ENCODE measurements at regions not wholly inside any gene's neighbourhood (a gene's known extent, or its start where the extent isn't known, plus 50 kb on each side); places are given as distances from the start of the nearest gene placed in this dataset.

DNA sequence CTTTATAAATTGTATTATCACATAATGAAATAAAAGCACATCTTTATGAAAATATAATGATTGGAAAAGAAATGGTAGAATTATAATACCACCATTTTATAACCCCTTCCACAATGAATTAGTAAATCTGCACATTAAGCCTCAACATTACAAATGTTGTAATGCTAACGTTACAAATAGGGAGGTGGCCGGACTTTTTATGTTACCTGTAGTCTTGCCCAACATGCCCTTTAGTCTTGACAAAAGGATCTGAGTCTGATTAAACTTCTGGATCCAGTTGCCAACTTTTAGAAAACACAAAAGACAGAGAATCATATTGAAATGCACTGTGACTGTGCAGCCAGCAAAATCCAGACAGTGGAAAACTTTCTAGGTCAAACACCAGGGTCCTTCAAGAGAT, 617.3 kb downstream of the KCNJ3 start:
- no peaks in the 10 kb centered on the region for H3K27me3 ChIP-seq (ENCODE audit: control insufficient read depth, insufficient read depth, low read length)
- H3K9ac ChIP-seq (ENCODE audit: low read depth, low read length), result no peak overlapping the region
- no peaks in the 10 kb centered on the region for H3K9me3 ChIP-seq (ENCODE audit: control insufficient read depth, insufficient read depth, low read length)
- H3K36me3 ChIP-seq (ENCODE audit: control insufficient read depth, insufficient read depth, low read length), result no peaks in the 10 kb centered on the region
- H3K27ac ChIP-seq (ENCODE audit: low read depth, low read length), result no peak overlapping the region
- H3K4me1 ChIP-seq (ENCODE audit: control insufficient read depth, insufficient read depth, low read length), result no peaks in the 10 kb centered on the region
- H3K4me3 ChIP-seq (ENCODE audit: low read depth, low read length), result no peak overlapping the region

DNA sequence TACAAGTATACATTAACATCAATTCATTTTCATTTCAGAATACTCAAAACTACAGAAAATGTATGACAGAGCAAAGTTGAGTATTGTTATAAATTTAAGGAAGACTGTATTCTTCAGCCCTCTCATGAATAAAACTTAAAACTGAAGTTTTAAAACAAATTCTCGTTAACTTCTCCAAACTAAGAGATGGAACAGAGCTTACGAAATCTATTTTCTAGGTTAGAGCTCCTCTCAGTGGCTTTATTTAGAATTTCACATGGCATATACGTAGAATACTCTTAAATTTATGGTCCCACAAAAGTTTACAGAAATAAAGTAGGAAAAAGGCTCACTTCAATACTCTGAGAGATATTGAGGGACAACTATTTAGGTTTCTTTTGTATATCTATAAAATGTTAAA, 612.1 kb downstream of the KCNJ3 start:
- no peaks in the 10 kb centered on the region for H3K9me3 ChIP-seq (ENCODE audit: control insufficient read depth, insufficient read depth, low read length)
- H3K27me3 ChIP-seq (ENCODE audit: control insufficient read depth, insufficient read depth, low read length), result no peaks in the 10 kb centered on the region

DNA sequence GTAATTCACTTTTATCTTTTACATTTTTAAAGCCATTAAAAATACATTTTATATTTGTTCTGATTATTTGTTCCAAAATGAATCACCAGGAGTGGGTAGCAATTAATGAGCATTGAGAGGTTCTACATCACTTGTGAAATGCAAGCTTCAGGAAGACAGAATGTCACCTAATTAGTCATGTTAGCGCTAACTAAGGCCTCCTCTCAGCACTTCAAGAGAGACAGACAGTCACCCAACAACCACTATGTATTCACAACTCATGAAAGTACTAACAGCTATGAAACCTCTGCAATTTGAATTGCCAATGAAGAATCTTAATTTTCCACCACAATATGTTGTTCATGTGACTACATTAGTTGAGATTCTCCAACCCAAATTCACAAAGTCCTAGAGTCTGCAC, 611.0 kb downstream of the KCNJ3 start:
- Histone ChIP-seq H3K36me3 (ENCODE audit: control insufficient read depth, insufficient read depth, low read length) (no peaks in the 10 kb centered on the region), H3K4me1 (ENCODE audit: control insufficient read depth, insufficient read depth, low read length) (no peaks in the 10 kb centered on the region), H3K9me3 (ENCODE audit: control insufficient read depth, insufficient read depth, low read length) (no peaks in the 10 kb centered on the region), H3K4me3 (ENCODE audit: low read depth, low read length) (no peak overlapping the region), H3K9ac (ENCODE audit: low read depth, low read length) (no peak overlapping the region), H3K27ac (ENCODE audit: low read depth, low read length) (no peak overlapping the region), H3K27me3 (ENCODE audit: control insufficient read depth, insufficient read depth, low read length) (no peaks in the 10 kb centered on the region)

More for the DNA sequence above, 612.1 kb downstream of the KCNJ3 start:
- Histone ChIP-seq H3K27ac (ENCODE audit: low read depth, low read length) (no peak overlapping the region), H3K4me1 (ENCODE audit: control insufficient read depth, insufficient read depth, low read length) (no peaks in the 10 kb centered on the region), H3K4me3 (ENCODE audit: low read depth, low read length) (no peak overlapping the region), H3K36me3 (ENCODE audit: control insufficient read depth, insufficient read depth, low read length) (no peaks in the 10 kb centered on the region), H3K9ac (ENCODE audit: low read depth, low read length) (no peak overlapping the region)

DNA sequence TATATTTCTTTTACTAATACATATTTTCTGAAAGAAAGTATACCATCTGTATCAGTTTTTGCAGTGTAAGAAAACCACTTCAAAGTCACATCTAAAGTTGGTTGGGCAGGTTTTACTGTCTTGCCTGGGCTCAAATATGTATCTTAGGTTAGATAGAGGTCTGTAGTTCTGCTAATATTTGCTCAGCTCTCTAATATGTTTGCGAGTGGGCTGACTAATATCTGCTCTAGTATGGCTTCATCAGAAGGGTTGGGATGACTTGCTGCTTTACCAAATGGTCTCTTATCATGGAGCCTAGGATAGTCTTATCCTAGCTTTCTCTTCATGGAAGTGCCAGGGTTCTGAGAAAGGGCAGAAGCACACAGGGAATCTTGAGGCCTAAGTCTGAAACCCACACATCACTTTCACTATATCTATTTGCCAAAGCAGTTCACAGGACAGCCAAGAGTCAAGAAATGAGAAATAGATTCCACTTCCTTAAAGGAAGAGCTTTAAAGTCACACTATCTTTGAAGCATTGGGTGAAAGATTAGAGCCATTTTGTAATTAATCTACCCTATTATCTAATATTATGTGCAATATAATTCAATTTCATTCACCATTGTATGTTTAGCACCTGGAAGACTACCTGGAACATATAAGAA, 610.0 kb downstream of the KCNJ3 start:
- Histone ChIP-seq H3K4me3 (ENCODE audit: low read depth, low read length) (no peak overlapping the region), H3K4me1 (ENCODE audit: control insufficient read depth, insufficient read depth, low read length) (no peaks in the 10 kb centered on the region), H3K9me3 (ENCODE audit: control insufficient read depth, insufficient read depth, low read length) (no peaks in the 10 kb centered on the region), H3K36me3 (ENCODE audit: control insufficient read depth, insufficient read depth, low read length) (no peaks in the 10 kb centered on the region), H3K9ac (ENCODE audit: low read depth, low read length) (no peak overlapping the region), H3K27ac (ENCODE audit: low read depth, low read length) (no peak overlapping the region), H3K27me3 (ENCODE audit: control insufficient read depth, insufficient read depth, low read length) (no peaks in the 10 kb centered on the region)

DNA sequence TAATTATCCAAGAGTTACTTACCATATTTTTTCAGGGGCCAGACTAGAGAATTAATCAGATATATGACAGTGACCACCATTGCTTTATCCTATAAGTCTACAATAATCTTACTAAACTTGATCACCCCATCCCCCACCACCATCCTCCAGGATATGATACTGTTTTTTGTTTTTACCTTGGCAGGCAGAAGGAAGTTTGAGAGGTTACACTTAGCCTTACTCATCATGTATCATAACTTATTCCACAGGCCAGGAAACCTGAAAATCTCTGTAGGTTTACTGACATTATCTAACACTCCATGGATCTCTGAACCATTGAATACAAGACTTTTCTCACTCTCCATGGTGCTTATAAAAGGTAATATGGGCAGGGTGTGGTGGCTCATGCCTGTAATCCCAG, 602.7 kb downstream of the KCNJ3 start:
- Histone ChIP-seq H3K27ac (ENCODE audit: low read depth, low read length) (no peak overlapping the region), H3K4me3 (ENCODE audit: low read depth, low read length) (no peak overlapping the region), H3K9ac (ENCODE audit: low read depth, low read length) (no peak overlapping the region), H3K27me3 (ENCODE audit: control insufficient read depth, insufficient read depth, low read length) (no peaks in the 10 kb centered on the region), H3K36me3 (ENCODE audit: control insufficient read depth, insufficient read depth, low read length) (no peaks in the 10 kb centered on the region), H3K4me1 (ENCODE audit: control insufficient read depth, insufficient read depth, low read length) (no peaks in the 10 kb centered on the region), H3K9me3 (ENCODE audit: control insufficient read depth, insufficient read depth, low read length) (no peaks in the 10 kb centered on the region)

DNA sequence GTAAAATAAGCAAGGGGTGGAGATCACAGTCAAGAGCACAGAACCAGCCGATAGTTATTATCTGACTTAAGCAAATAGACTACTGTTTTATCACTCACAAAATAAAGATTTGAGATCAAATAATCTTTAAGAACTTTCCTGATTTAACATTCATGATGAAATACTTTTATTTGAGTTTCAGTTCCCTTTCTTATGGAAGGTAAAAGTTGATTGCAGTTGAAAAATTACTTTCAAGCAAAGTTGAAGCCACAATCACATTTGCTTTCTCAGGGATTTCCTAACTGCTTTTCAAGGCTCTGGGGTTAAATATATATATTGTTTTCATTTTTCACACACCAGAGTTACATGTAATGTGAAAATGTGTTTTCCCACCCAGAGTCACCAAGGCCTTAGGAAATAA, 599.5 kb downstream of the KCNJ3 start:
- Histone ChIP-seq H3K9me3 (ENCODE audit: control insufficient read depth, insufficient read depth, low read length) (no peaks in the 10 kb centered on the region), H3K4me3 (ENCODE audit: low read depth, low read length) (no peak overlapping the region), H3K9ac (ENCODE audit: low read depth, low read length) (no peak overlapping the region), H3K27me3 (ENCODE audit: control insufficient read depth, insufficient read depth, low read length) (no peaks in the 10 kb centered on the region), H3K27ac (ENCODE audit: low read depth, low read length) (no peak overlapping the region), H3K36me3 (ENCODE audit: control insufficient read depth, insufficient read depth, low read length) (no peaks in the 10 kb centered on the region), H3K4me1 (ENCODE audit: control insufficient read depth, insufficient read depth, low read length) (no peaks in the 10 kb centered on the region)

DNA sequence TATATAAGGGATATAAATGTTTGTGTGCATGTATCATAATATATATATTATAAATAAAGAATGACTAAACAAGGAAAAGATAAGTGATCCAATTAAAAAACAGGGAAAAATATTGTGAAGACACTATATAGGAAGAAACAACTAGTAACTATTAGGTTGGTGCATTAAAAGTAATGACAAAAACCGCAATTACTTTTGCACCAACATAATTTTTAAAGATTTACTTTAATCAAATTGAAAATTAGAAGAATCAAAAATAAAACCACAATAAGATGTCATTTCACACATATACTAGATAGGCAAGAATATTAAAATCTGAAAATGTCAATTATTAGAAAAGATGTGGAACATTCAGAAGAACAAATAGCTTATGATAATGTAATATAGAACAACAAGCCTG, 595.9 kb downstream of the KCNJ3 start:
- Histone ChIP-seq H3K9ac (ENCODE audit: low read depth, low read length) (no peak overlapping the region), H3K9me3 (ENCODE audit: control insufficient read depth, insufficient read depth, low read length) (no peaks in the 10 kb centered on the region), H3K27me3 (ENCODE audit: control insufficient read depth, insufficient read depth, low read length) (no peaks in the 10 kb centered on the region), H3K27ac (ENCODE audit: low read depth, low read length) (no peak overlapping the region), H3K36me3 (ENCODE audit: control insufficient read depth, insufficient read depth, low read length) (no peaks in the 10 kb centered on the region), H3K4me1 (ENCODE audit: control insufficient read depth, insufficient read depth, low read length) (no peaks in the 10 kb centered on the region), H3K4me3 (ENCODE audit: low read depth, low read length) (no peak overlapping the region)

DNA sequence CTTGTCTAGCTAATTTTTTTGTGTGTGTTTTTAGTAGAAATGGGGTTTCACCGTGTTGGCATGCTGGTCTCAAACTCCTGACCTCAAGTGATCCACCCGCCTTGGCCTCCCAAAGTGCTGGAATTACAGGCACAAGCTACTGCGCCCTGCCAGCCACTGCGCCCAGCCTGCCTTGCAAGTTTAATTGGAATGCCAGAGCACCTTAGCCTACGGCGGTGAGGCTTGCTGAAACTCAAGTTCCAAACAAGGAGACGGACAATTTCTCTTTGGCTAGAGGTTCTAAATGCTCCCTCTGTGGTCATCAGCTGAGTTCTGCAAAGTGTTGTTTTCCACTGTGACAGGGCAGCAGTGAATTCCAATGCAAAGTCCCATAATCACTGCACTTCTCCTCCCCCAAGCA, 583.4 kb downstream of the KCNJ3 start:
- H3K36me3 ChIP-seq (ENCODE audit: control insufficient read depth, insufficient read depth, low read length), result no peaks in the 10 kb centered on the region
- no peaks in the 10 kb centered on the region for H3K27me3 ChIP-seq (ENCODE audit: control insufficient read depth, insufficient read depth, low read length)
- H3K4me1 ChIP-seq (ENCODE audit: control insufficient read depth, insufficient read depth, low read length), result no peaks in the 10 kb centered on the region
- H3K9me3 ChIP-seq (ENCODE audit: control insufficient read depth, insufficient read depth, low read length), result no peaks in the 10 kb centered on the region
- H3K27ac ChIP-seq (ENCODE audit: low read depth, low read length), result no peak overlapping the region
- no peak overlapping the region for H3K4me3 ChIP-seq (ENCODE audit: low read depth, low read length)
- no peak overlapping the region for H3K9ac ChIP-seq (ENCODE audit: low read depth, low read length)

DNA sequence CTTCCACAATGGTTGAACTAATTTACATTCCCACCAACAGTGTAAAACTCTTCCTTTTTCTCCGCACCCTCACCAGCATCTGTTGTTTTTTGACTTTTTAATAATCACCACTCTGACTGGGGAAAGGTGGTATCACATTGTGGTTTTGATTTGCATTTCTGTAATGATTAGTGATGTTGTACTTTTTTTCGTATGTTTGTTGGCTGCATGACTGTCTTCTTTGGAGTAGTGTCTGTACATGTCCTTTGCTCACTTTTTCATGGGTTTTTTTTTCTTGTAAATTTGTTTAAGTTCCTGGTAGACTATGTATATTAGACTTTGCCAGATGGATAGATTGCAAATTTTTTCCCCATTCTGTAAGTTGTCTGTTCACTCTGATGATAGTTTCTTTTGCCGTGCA, 574.8 kb downstream of the KCNJ3 start:
- H3K4me3 ChIP-seq (ENCODE audit: low read depth, low read length), result no peak overlapping the region
- no peaks in the 10 kb centered on the region for H3K4me1 ChIP-seq (ENCODE audit: control insufficient read depth, insufficient read depth, low read length)
- H3K36me3 ChIP-seq (ENCODE audit: control insufficient read depth, insufficient read depth, low read length), result no peaks in the 10 kb centered on the region
- H3K9ac ChIP-seq (ENCODE audit: low read depth, low read length), result no peak overlapping the region
- H3K27ac ChIP-seq (ENCODE audit: low read depth, low read length), result no peak overlapping the region
- H3K27me3 ChIP-seq (ENCODE audit: control insufficient read depth, insufficient read depth, low read length), result no peaks in the 10 kb centered on the region
- no peaks in the 10 kb centered on the region for H3K9me3 ChIP-seq (ENCODE audit: control insufficient read depth, insufficient read depth, low read length)

DNA sequence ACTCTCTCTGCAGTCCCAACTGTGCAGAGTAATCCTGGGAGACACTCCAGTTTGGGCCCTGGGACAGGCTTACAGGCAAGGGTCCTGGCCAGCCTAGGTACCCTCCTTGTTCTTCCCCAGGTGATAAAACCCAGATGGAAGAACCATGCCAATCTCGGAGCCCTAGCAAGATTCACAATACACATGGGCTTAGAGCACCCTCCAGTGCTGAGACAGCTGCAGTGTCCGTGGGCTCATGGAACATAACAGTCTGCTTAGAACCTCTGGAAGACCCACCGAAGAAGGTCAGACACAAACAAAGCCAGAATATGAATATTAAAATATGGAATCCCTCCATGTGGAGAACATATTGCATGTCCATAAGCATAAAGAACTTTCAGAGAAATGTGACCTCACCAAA, 568.1 kb downstream of the KCNJ3 start:
- H3K9me3 ChIP-seq (ENCODE audit: control insufficient read depth, insufficient read depth, low read length), result no peaks in the 10 kb centered on the region
- no peak overlapping the region for H3K9ac ChIP-seq (ENCODE audit: low read depth, low read length)
- H3K36me3 ChIP-seq (ENCODE audit: control insufficient read depth, insufficient read depth, low read length), result no peaks in the 10 kb centered on the region
- no peak overlapping the region for H3K27ac ChIP-seq (ENCODE audit: low read depth, low read length)
- H3K4me3 ChIP-seq (ENCODE audit: low read depth, low read length), result no peak overlapping the region
- no peaks in the 10 kb centered on the region for H3K27me3 ChIP-seq (ENCODE audit: control insufficient read depth, insufficient read depth, low read length)
- no peaks in the 10 kb centered on the region for H3K4me1 ChIP-seq (ENCODE audit: control insufficient read depth, insufficient read depth, low read length)

DNA sequence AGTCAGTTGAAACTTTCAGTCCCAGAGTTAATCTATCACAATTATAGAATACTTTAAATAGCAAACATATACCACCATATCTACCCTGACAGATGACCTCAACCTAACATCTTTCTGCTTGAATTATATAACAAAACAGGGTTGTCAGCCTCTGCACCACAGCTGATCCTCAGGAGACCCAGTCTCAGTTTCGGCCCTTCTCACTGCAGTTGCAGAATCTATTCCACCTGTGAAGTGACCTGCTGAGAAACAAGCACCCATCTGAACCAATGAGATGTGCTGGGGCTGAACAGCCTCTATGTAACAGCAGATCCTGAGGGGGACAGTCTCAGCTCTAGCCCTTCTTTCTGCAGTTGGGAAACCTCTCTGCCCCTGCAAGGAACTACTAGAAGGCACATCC, 567.6 kb downstream of the KCNJ3 start:
- H3K36me3 ChIP-seq (ENCODE audit: control insufficient read depth, insufficient read depth, low read length), result no peaks in the 10 kb centered on the region
- no peaks in the 10 kb centered on the region for H3K27me3 ChIP-seq (ENCODE audit: control insufficient read depth, insufficient read depth, low read length)
- no peak overlapping the region for H3K27ac ChIP-seq (ENCODE audit: low read depth, low read length)
- H3K9me3 ChIP-seq (ENCODE audit: control insufficient read depth, insufficient read depth, low read length), result no peaks in the 10 kb centered on the region
- H3K4me1 ChIP-seq (ENCODE audit: control insufficient read depth, insufficient read depth, low read length), result no peaks in the 10 kb centered on the region
- H3K4me3 ChIP-seq (ENCODE audit: low read depth, low read length), result no peak overlapping the region
- no peak overlapping the region for H3K9ac ChIP-seq (ENCODE audit: low read depth, low read length)

DNA sequence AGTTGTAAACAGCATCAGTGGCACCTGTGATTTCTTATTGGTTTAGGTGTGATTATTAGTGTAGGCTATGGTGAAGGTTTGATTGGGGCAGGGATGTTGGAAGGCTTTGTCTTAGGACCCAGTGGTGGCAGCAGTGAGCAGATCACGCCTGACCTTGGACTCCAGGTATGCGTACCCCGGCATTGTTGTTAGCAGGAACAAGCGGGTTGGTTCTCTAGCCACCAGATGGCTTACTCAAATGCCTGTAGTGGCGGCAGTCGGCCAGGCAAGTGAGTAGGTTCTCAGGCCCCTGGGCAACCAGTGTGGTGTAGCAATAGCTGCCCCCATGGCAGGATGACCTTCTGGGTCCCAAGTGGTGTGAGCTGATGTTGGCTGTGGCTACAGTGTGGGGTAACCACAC, 558.3 kb downstream of the KCNJ3 start:
- Histone ChIP-seq H3K9ac (ENCODE audit: low read depth, low read length) (no peak overlapping the region), H3K27me3 (ENCODE audit: control insufficient read depth, insufficient read depth, low read length) (no peaks in the 10 kb centered on the region), H3K9me3 (ENCODE audit: control insufficient read depth, insufficient read depth, low read length) (no peaks in the 10 kb centered on the region), H3K4me3 (ENCODE audit: low read depth, low read length) (no peak overlapping the region), H3K4me1 (ENCODE audit: control insufficient read depth, insufficient read depth, low read length) (no peaks in the 10 kb centered on the region), H3K36me3 (ENCODE audit: control insufficient read depth, insufficient read depth, low read length) (no peaks in the 10 kb centered on the region), H3K27ac (ENCODE audit: low read depth, low read length) (no peak overlapping the region)
